ENCODE measurements at regions not wholly inside any gene's neighbourhood (a gene's known extent, or its start where the extent isn't known, plus 50 kb on each side); places are given as distances from the start of the nearest gene placed in this dataset.

GRCh38 chr11:88415495-88415894, 78.0 kb upstream of the CTSC start:
- whole genome bisulfite sequencing, 2 donors: 33 to 50% methylated on average over 1 of the region's 1 CpG
- no peaks in the 10 kb centered on the region for H3K36me3 ChIP-seq
- TF ChIP-seq, protein P1, sequence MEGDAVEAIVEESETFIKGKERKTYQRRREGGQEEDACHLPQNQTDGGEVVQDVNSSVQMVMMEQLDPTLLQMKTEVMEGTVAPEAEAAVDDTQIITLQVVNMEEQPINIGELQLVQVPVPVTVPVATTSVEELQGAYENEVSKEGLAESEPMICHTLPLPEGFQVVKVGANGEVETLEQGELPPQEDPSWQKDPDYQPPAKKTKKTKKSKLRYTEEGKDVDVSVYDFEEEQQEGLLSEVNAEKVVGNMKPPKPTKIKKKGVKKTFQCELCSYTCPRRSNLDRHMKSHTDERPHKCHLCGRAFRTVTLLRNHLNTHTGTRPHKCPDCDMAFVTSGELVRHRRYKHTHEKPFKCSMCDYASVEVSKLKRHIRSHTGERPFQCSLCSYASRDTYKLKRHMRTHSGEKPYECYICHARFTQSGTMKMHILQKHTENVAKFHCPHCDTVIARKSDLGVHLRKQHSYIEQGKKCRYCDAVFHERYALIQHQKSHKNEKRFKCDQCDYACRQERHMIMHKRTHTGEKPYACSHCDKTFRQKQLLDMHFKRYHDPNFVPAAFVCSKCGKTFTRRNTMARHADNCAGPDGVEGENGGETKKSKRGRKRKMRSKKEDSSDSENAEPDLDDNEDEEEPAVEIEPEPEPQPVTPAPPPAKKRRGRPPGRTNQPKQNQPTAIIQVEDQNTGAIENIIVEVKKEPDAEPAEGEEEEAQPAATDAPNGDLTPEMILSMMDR (IDR thresholded peaks at IDR 0.05): no peak
- no peak for TF ChIP-seq POLR2AphosphoS5 (IDR thresholded peaks at IDR 0.05)
- no peak for ATAC-seq (ENCODE audit: low FRiP score in 2 of 2)
- no peaks in the 10 kb centered on the region for H3K27me3 ChIP-seq
- H3K4me3 ChIP-seq: no peak overlapping the region
- H3K4me1 ChIP-seq: peaks cover 11 to 29% (median 21%) of the 10 kb centered on the region in 4 donors
- H3K27ac ChIP-seq: no peak overlapping the region
- DNase-seq: no peak
- no peaks in the 10 kb centered on the region for H3K9me3 ChIP-seq

- Histone ChIP-seq H3K27me3 (no peaks in the 10 kb centered on the region), H3K27ac (peak overlapping the region in 1 of 4 donors; percentile 0), H3K4me3 (no peak overlapping the region), H3K4me1 (peaks cover 10 to 29% (median 19%) of the 10 kb centered on the region in 4 donors), H3K9me3 (no peaks in the 10 kb centered on the region), H3K36me3 (no peaks in the 10 kb centered on the region)
- WGBS, 2 donors: 28 to 40% methylated on average over 3 of the region's 3 CpGs
- peak in 1 of 2 donors; percentile 24 for ATAC-seq (ENCODE audit: low FRiP score in 2 of 2)
- DNase-seq: no peak
- TF ChIP-seq EP300 (IDR thresholded peaks at IDR 0.05) (no peak), POLR2AphosphoS5 (IDR thresholded peaks at IDR 0.05) (no peak), POLR2A (IDR thresholded peaks at IDR 0.05) (no peak)
- TF ChIP-seq, protein P1 (IDR thresholded peaks at IDR 0.05): no peak
These were observed 77.5 kb upstream of the CTSC start for GRCh38 chr11:88414981-88415413.

DNA sequence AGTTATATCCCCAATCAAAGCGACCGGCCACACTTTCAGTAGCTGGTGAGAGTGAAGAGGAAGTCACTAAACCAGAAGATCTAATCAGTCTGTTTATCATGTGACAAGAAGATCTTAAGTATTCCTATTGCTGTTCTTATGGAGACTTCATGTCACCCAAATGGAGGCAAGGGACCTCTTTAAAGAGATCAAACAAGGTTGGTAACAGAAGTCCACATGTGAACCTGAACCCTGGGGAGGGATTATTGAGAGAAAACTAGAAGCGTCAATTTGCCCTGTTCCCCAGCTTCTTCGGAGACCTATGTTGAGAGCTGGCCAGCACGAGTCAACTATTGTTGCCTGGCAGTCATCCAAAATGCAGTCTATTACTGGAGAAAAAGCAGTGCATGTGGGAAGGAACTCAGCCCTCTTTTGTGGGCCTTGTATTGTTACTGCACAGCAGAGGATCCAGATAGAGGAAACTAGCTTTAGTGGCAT, 76.9 kb upstream of the CTSC start:
- H3K27me3 ChIP-seq: no peaks in the 10 kb centered on the region

GRCh38 chr11:88411265-88411664, 73.7 kb upstream of the CTSC start:
- H3K27me3 ChIP-seq: no peaks in the 10 kb centered on the region
- no peak for TF ChIP-seq POLR2AphosphoS5 (IDR thresholded peaks at IDR 0.05)
- TF ChIP-seq, protein P1 (IDR thresholded peaks at IDR 0.05): no peak
- TF ChIP-seq POLR2A (IDR thresholded peaks at IDR 0.05): no peak
- TF ChIP-seq EP300 (IDR thresholded peaks at IDR 0.05): no peak

More for the DNA sequence above, 76.9 kb upstream of the CTSC start:
- peak; percentile 63 to 82 for ATAC-seq (ENCODE audit: low FRiP score in 2 of 2)
- no peak overlapping the region for H3K4me3 ChIP-seq
- peak in 1 of 2 donors; percentile 64 for DNase-seq
- H3K27ac ChIP-seq: no peak overlapping the region
- H3K36me3 ChIP-seq: no peaks in the 10 kb centered on the region
- TF ChIP-seq EP300 (IDR thresholded peaks at IDR 0.05) (no peak), POLR2AphosphoS5 (IDR thresholded peaks at IDR 0.05) (no peak), POLR2A (IDR thresholded peaks at IDR 0.05) (no peak)
- TF ChIP-seq, protein P1 (IDR thresholded peaks at IDR 0.05): no peak
- peaks cover 10 to 26% (median 16%) of the 10 kb centered on the region in 4 donors for H3K4me1 ChIP-seq
- no peaks in the 10 kb centered on the region for H3K9me3 ChIP-seq
- WGBS, 2 donors: 10 to 23% methylated on average over 5 of the region's 5 CpGs

GRCh38 chr11:88410656-88411055, 73.1 kb upstream of the CTSC start:
- TF ChIP-seq POLR2AphosphoS5 (IDR thresholded peaks at IDR 0.05): no peak
- no peak for TF ChIP-seq EP300 (IDR thresholded peaks at IDR 0.05)
- TF ChIP-seq, protein P1 (IDR thresholded peaks at IDR 0.05): no peak
- no peak for TF ChIP-seq POLR2A (IDR thresholded peaks at IDR 0.05)
- Histone ChIP-seq H3K27me3 (no peaks in the 10 kb centered on the region), H3K27ac (no peak overlapping the region), H3K4me3 (no peak overlapping the region), H3K4me1 (peaks cover 5 to 17% (median 14%) of the 10 kb centered on the region in 4 donors), H3K9me3 (no peaks in the 10 kb centered on the region), H3K36me3 (no peaks in the 10 kb centered on the region)
- DNase-seq (no peak), ATAC-seq (ENCODE audit: low FRiP score in 2 of 2) (no peak)
- WGBS, 2 donors: 85 to 95% methylated on average over 3 of the region's 3 CpGs

More at GRCh38 chr11:88411265-88411664, 73.7 kb upstream of the CTSC start:
- Histone ChIP-seq H3K27ac (no peak overlapping the region), H3K4me1 (peaks cover 5 to 17% (median 14%) of the 10 kb centered on the region in 4 donors), H3K9me3 (no peaks in the 10 kb centered on the region), H3K4me3 (no peak overlapping the region), H3K36me3 (no peaks in the 10 kb centered on the region)
- DNase-seq: no peak
- no peak for ATAC-seq (ENCODE audit: low FRiP score in 2 of 2)
